ENCODE measurements at regions not wholly inside any gene's neighbourhood (a gene's known extent, or its start where the extent isn't known, plus 50 kb on each side); places are given as distances from the start of the nearest gene placed in this dataset.

- DNase-seq (ENCODE audit: low read depth, low spot score) (no peak), FAIRE-seq (no peak)
- intact Hi-C loops (cut with micrococcal nuclease) (no loop called here), dilution Hi-C loops (cut with MboI; ENCODE audit: extremely low pct_ligation_motif_present, low sequenced_read_pairs) (no loop called here)
- no peak overlapping the region for H3K4me2 ChIP-seq (ENCODE audit: insufficient read depth, low read length)
- no peak overlapping the region for H3K27ac ChIP-seq (ENCODE audit: insufficient read depth, low read depth, low read length)
- no peaks in the 10 kb centered on the region for H3K79me2 ChIP-seq (ENCODE audit: control insufficient read depth, insufficient read depth, low read length)
- no peak overlapping the region for H3K4me3 ChIP-seq (replicated peaks in 1 of 3; ENCODE audit: insufficient read depth in 1 of 3, low read depth in 1 of 3, low read length in 3 of 3)
- no peak overlapping the region for H3K9ac ChIP-seq (replicated peaks; ENCODE audit: extremely low read depth, insufficient read depth, low read length)
- POLR2A ChIA-PET: no interaction called here
- H4K20me1 ChIP-seq (replicated peaks; ENCODE audit: control insufficient read depth, extremely low read depth, insufficient read depth, low read length): no peaks in the 10 kb centered on the region
- H3K9me3 ChIP-seq (replicated peaks; ENCODE audit: control insufficient read depth, insufficient read depth, low read length): no peaks in the 10 kb centered on the region
- no TSS peak for BruUV-seq (replicated peaks)
- TF ChIP-seq JUN (IDR thresholded peaks at IDR 0.05; ENCODE audit: borderline replicate concordance, insufficient read depth, insufficient read length, low read depth) (no peak), MYC (IDR thresholded peaks at IDR 0.05; ENCODE audit: low read depth, low read length) (no peak), FOS (IDR thresholded peaks at IDR 0.05; ENCODE audit: borderline replicate concordance, insufficient read depth, low read length) (no peak), POLR2A (IDR thresholded peaks at IDR 0.05; ENCODE audit: low read depth, low read length) (no peak), POLR2AphosphoS5 (IDR thresholded peaks at IDR 0.05; ENCODE audit: insufficient read depth, low read depth, low read length) (no peak), EZH2 (IDR thresholded peaks at IDR 0.05; ENCODE audit: borderline replicate concordance, low read depth, low read length, severe bottlenecking) (no peak), CTCF (IDR thresholded peaks at IDR 0.05; ENCODE audit: extremely low read depth in 1 of 2, insufficient read depth in 1 of 2, low read depth in 1 of 2, low read length in 2 of 2) (no peak), MAX (IDR thresholded peaks at IDR 0.05; ENCODE audit: insufficient read depth, insufficient read length) (no peak), GATA2 (IDR thresholded peaks at IDR 0.05; ENCODE audit: insufficient read depth, insufficient read length, low read depth, low read length) (no peak)
- no peak overlapping the region for H2AFZ ChIP-seq (ENCODE audit: low read depth, low read length)
- H3K27me3 ChIP-seq (ENCODE audit: control insufficient read depth in 2 of 2, insufficient read depth in 2 of 2, low read length in 2 of 2): no peaks in the 10 kb centered on the region
- CTCF ChIA-PET: no interaction called here
- H3K4me1 ChIP-seq (ENCODE audit: control insufficient read depth, extremely low read depth, insufficient read depth, low read length): no peaks in the 10 kb centered on the region
- no peaks in the 10 kb centered on the region for H3K9me1 ChIP-seq (replicated peaks; ENCODE audit: control insufficient read depth, extremely low read depth, insufficient read depth, low read length)
- H3K36me3 ChIP-seq (ENCODE audit: control insufficient read depth in 2 of 2, extremely low read depth in 1 of 2, insufficient read depth in 2 of 2, low read length in 2 of 2): no peaks in the 10 kb centered on the region
Observed at GRCh38 chr10:4195213-4195612, 410.2 kb upstream of the KLF6 start.
